LNCaP clone FGC (cell line): ENCODE measurements at regions not wholly inside any gene's neighbourhood (a gene's known extent, or its start where the extent isn't known, plus 50 kb on each side); places are given as distances from the start of the nearest gene placed in this dataset.
A peak's percentile ranks its signal among the peaks of the same experiment; 100 is the strongest.

Experiments used
- DNase-seq: peaks from one replicate; pipeline ENCODE4 v3.0.0-alpha.2; 2011; ENCODE audit warnings: low read depth
- H3K4me3 ChIP-seq: 2 replicates; pipeline ENCODE4 v1.5.1; 2011; ENCODE audit warnings: mild to moderate bottlenecking, low read depth, low read length, control low read depth
- TF ChIP-seq, protein P1 (sequence below): IDR thresholded peaks from 2 replicates; pipeline ENCODE4 v1.5.1; 2012; ENCODE audit warnings: mild to moderate bottlenecking; ENCODE audit not compliant: control insufficient read depth, insufficient read depth; ENCODE audit errors: extremely low read depth

GRCh38 chr3:39744746-39745145 lies 64.7 kb upstream of the MYRIP start:
- H3K4me3 ChIP-seq, result no peak overlapping the region
- TF ChIP-seq, protein P1, sequence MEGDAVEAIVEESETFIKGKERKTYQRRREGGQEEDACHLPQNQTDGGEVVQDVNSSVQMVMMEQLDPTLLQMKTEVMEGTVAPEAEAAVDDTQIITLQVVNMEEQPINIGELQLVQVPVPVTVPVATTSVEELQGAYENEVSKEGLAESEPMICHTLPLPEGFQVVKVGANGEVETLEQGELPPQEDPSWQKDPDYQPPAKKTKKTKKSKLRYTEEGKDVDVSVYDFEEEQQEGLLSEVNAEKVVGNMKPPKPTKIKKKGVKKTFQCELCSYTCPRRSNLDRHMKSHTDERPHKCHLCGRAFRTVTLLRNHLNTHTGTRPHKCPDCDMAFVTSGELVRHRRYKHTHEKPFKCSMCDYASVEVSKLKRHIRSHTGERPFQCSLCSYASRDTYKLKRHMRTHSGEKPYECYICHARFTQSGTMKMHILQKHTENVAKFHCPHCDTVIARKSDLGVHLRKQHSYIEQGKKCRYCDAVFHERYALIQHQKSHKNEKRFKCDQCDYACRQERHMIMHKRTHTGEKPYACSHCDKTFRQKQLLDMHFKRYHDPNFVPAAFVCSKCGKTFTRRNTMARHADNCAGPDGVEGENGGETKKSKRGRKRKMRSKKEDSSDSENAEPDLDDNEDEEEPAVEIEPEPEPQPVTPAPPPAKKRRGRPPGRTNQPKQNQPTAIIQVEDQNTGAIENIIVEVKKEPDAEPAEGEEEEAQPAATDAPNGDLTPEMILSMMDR, result no peak
- DNase-seq, result peak; percentile 87

- TF ChIP-seq, protein P1, result no peak
- no peak overlapping the region for H3K4me3 ChIP-seq
- DNase-seq, result no peak
Observed at GRCh38 chr3:39748002-39748401, 61.4 kb upstream of the MYRIP start.

DNA sequence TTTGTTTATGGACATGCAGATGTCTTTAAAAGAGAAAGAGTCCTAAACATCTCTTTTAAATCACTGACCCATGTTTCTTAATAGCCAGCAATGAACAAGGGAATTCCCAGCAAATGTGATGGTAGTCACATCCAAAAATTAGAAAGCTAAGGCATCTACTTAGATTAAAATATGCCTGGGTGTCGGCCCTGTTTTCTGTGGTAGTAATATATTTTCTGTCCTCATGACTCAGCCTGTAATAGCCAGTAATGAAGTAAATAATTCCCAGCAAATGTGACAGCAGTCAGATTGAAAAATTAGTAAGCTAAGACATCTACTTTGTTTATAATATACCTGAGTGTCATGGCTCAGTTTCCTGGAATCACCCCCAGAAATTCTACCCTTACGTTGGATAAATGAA lies 60.6 kb upstream of the MYRIP start:
- TF ChIP-seq, protein P1, result no peak
- H3K4me3 ChIP-seq, result no peak overlapping the region
- no peak for DNase-seq

GRCh38 chr3:39750712-39751111 lies 58.7 kb upstream of the MYRIP start:
- H3K4me3 ChIP-seq, result no peak overlapping the region
- TF ChIP-seq, protein P1, result no peak
- DNase-seq, result no peak

DNA sequence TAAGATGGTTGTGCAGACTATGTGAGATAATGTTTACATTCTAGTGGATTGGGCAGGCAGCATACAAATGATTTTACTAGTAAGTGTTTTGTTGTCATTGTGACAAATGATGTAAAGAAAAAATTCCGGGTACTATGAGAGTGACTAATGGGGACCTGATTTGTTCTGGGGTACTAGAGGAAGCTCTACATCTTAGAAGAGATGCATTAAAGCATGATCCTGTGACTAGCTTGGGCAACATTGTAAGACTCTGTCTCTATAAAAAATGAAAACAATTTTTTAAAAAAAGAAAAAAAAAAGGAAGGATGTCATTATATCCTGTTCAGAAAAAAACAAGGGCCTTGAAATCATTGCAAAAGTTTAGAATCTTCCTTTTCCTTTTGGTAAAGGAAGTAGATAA lies 58.1 kb upstream of the MYRIP start:
- no peak for DNase-seq
- no peak overlapping the region for H3K4me3 ChIP-seq
- TF ChIP-seq, protein P1, result no peak

GRCh38 chr3:39752019-39752637 lies 57.3 kb upstream of the MYRIP start:
- DNase-seq, result no peak
- TF ChIP-seq, protein P1, result no peak
- H3K4me3 ChIP-seq, result no peak overlapping the region

DNA sequence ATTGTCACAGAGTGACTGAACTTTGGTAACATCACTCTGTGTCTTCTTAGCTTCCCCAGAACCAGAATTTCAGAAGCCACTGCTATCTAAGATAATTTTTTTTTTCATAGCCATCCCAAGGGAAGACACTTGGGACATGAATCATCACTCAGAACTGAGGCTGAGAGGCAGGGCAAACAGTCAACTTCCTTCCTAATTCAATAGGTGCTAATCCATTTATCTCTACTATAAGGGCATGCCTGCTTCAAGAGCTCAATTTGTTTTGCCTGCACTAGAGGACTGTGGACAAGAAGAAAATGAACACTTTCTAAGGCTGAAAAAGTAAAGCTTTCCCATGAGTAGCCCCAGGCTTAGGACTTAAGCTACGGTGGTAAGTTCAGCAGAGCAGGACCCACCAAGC lies 56.7 kb upstream of the MYRIP start:
- TF ChIP-seq, protein P1, result no peak

More for the DNA sequence above, 56.7 kb upstream of the MYRIP start:
- no peak for DNase-seq
- H3K4me3 ChIP-seq, result no peak overlapping the region
